ENCODE measurements at regions not wholly inside any gene's neighbourhood (a gene's known extent, or its start where the extent isn't known, plus 50 kb on each side); places are given as distances from the start of the nearest gene placed in this dataset.

- no peak for TF ChIP-seq EGR1 (IDR thresholded peaks at IDR 0.05; ENCODE audit: low read depth in 2 of 2)
- TF ChIP-seq RAD21 (IDR thresholded peaks at IDR 0.05), result peak in 1 of 2 donors; percentile 30
- no peak for TF ChIP-seq CTCF (IDR thresholded peaks at IDR 0.05; ENCODE audit: low read depth, low read length, missing input control)
- no peak for TF ChIP-seq SP1 (IDR thresholded peaks at IDR 0.05)
- no peak for TF ChIP-seq RXRA (IDR thresholded peaks at IDR 0.05)
- TF ChIP-seq NR2F2 (IDR thresholded peaks at IDR 0.05), result no peak
- no peak for TF ChIP-seq MAX (IDR thresholded peaks at IDR 0.05)
- no peak for TF ChIP-seq JUND (IDR thresholded peaks at IDR 0.05)
Observed at GRCh38 chr9:88651682-88652633, 117.0 kb downstream of the NXNL2 start.

All from liver (tissue), 3 donors.